ENCODE measurements at regions not wholly inside any gene's neighbourhood (a gene's known extent, or its start where the extent isn't known, plus 50 kb on each side); places are given as distances from the start of the nearest gene placed in this dataset.

DNA sequence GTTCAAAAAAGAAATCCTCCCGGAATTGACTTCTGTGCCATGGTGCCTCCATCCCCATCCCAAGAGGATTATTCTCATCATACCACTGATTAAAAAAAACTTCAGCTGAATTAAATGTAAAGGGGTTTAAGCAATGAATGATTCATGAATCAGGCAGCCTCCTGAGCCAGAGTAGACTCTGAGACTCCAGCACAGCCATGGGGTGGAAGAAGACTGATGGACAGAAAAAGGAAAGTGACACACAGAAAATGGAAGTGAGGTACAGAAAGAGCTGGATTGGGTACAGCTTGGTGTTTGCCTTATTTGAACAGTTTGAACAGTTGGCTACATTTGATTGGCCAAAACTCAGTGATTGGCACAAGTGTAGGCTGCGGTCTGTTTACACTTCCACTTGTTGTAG lies 224.8 kb upstream of the ATP10A start:
- Histone ChIP-seq H2AFZ (ENCODE audit: low read depth, low read length) (no peak overlapping the region), H3K36me3 (ENCODE audit: insufficient read depth, low read length) (no peaks in the 10 kb centered on the region), H3K27me3 (ENCODE audit: insufficient read depth, low read depth, low read length) (no peaks in the 10 kb centered on the region), H3K4me2 (ENCODE audit: low read length) (no peak overlapping the region), H3K4me3 (ENCODE audit: low read length) (no peak overlapping the region), H3K9ac (ENCODE audit: low read length) (no peak overlapping the region), H3K27ac (ENCODE audit: low read length) (no peak overlapping the region), H4K20me1 (ENCODE audit: insufficient read depth) (no peaks in the 10 kb centered on the region), H3F3A (ENCODE audit: insufficient read depth, low read length, poor library complexity, severe bottlenecking) (no peaks in the 10 kb centered on the region), H3K9me2 (ENCODE audit: insufficient read depth, low read length) (no peaks in the 10 kb centered on the region), H3K9me3 (ENCODE audit: low read length) (no peaks in the 10 kb centered on the region), H3K79me2 (replicated peaks; ENCODE audit: insufficient read depth, low read length) (no peaks in the 10 kb centered on the region)
- TF ChIP-seq MXI1 (conservative IDR thresholded peaks at IDR 0.05; ENCODE audit: poor library complexity, severe bottlenecking), result no peak
- TF ChIP-seq, protein P1, sequence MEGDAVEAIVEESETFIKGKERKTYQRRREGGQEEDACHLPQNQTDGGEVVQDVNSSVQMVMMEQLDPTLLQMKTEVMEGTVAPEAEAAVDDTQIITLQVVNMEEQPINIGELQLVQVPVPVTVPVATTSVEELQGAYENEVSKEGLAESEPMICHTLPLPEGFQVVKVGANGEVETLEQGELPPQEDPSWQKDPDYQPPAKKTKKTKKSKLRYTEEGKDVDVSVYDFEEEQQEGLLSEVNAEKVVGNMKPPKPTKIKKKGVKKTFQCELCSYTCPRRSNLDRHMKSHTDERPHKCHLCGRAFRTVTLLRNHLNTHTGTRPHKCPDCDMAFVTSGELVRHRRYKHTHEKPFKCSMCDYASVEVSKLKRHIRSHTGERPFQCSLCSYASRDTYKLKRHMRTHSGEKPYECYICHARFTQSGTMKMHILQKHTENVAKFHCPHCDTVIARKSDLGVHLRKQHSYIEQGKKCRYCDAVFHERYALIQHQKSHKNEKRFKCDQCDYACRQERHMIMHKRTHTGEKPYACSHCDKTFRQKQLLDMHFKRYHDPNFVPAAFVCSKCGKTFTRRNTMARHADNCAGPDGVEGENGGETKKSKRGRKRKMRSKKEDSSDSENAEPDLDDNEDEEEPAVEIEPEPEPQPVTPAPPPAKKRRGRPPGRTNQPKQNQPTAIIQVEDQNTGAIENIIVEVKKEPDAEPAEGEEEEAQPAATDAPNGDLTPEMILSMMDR (IDR thresholded peaks at IDR 0.05; ENCODE audit: poor library complexity, severe bottlenecking), result no peak
- no peak for TF ChIP-seq POLR2AphosphoS5 (IDR thresholded peaks at IDR 0.05)
- TF ChIP-seq EP300 (conservative IDR thresholded peaks at IDR 0.05; ENCODE audit: poor library complexity, severe bottlenecking), result no peak

DNA sequence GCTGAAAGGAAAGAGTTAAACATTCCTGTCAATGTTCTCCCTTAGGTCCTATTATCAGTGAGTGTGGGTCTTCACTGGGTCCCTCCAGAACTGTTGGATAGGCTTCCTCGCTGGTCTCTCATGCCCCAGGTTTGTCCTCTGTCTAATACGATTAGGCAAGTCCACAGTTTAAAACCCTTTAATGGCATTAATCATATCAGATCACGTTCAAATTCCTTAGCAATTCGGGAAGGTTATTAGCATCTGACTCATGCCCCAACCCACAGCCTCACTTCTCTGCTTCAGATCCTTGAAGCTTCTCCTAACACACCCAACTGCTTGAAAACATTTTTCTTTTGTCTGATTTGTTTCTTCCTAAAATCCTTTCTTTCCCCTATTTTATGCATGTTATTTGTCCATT lies 224.3 kb upstream of the ATP10A start:
- Histone ChIP-seq H3K9me2 (ENCODE audit: insufficient read depth, low read length) (no peaks in the 10 kb centered on the region), H3K9ac (ENCODE audit: low read length) (no peak overlapping the region), H3K36me3 (ENCODE audit: insufficient read depth, low read length) (no peaks in the 10 kb centered on the region), H3K79me2 (replicated peaks; ENCODE audit: insufficient read depth, low read length) (no peaks in the 10 kb centered on the region), H3K27me3 (ENCODE audit: insufficient read depth, low read depth, low read length) (no peaks in the 10 kb centered on the region), H3K9me3 (ENCODE audit: low read length) (no peaks in the 10 kb centered on the region), H3K4me3 (ENCODE audit: low read length) (no peak overlapping the region), H2AFZ (ENCODE audit: low read depth, low read length) (no peak overlapping the region), H4K20me1 (ENCODE audit: insufficient read depth) (no peaks in the 10 kb centered on the region), H3K4me2 (ENCODE audit: low read length) (no peak overlapping the region), H3K27ac (ENCODE audit: low read length) (no peak overlapping the region), H3F3A (ENCODE audit: insufficient read depth, low read length, poor library complexity, severe bottlenecking) (no peaks in the 10 kb centered on the region)
- TF ChIP-seq SMC3 (conservative IDR thresholded peaks at IDR 0.05; ENCODE audit: poor library complexity) (no peak), POLR2AphosphoS5 (IDR thresholded peaks at IDR 0.05) (no peak), EZH2 (IDR thresholded peaks at IDR 0.05; ENCODE audit: borderline replicate concordance, insufficient read depth, low read length, poor library complexity, severe bottlenecking) (no peak), TAF1 (IDR thresholded peaks at IDR 0.05; ENCODE audit: low read depth) (no peak), RAD21 (conservative IDR thresholded peaks at IDR 0.05) (no peak), MXI1 (conservative IDR thresholded peaks at IDR 0.05; ENCODE audit: poor library complexity, severe bottlenecking) (no peak), EP300 (conservative IDR thresholded peaks at IDR 0.05; ENCODE audit: poor library complexity, severe bottlenecking) (no peak)
- TF ChIP-seq, protein P1 (IDR thresholded peaks at IDR 0.05; ENCODE audit: poor library complexity, severe bottlenecking), result no peak
- TF ChIP-seq, protein P2, sequence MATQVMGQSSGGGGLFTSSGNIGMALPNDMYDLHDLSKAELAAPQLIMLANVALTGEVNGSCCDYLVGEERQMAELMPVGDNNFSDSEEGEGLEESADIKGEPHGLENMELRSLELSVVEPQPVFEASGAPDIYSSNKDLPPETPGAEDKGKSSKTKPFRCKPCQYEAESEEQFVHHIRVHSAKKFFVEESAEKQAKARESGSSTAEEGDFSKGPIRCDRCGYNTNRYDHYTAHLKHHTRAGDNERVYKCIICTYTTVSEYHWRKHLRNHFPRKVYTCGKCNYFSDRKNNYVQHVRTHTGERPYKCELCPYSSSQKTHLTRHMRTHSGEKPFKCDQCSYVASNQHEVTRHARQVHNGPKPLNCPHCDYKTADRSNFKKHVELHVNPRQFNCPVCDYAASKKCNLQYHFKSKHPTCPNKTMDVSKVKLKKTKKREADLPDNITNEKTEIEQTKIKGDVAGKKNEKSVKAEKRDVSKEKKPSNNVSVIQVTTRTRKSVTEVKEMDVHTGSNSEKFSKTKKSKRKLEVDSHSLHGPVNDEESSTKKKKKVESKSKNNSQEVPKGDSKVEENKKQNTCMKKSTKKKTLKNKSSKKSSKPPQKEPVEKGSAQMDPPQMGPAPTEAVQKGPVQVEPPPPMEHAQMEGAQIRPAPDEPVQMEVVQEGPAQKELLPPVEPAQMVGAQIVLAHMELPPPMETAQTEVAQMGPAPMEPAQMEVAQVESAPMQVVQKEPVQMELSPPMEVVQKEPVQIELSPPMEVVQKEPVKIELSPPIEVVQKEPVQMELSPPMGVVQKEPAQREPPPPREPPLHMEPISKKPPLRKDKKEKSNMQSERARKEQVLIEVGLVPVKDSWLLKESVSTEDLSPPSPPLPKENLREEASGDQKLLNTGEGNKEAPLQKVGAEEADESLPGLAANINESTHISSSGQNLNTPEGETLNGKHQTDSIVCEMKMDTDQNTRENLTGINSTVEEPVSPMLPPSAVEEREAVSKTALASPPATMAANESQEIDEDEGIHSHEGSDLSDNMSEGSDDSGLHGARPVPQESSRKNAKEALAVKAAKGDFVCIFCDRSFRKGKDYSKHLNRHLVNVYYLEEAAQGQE (IDR thresholded peaks at IDR 0.05; ENCODE audit: borderline replicate concordance), result no peak

Data from neural cell (in vitro differentiated cells).